Erythroblast (primary cell): ENCODE measurements at regions not wholly inside any gene's neighbourhood (a gene's known extent, or its start where the extent isn't known, plus 50 kb on each side); places are given as distances from the start of the nearest gene placed in this dataset.
A peak's percentile ranks its signal among the peaks of the same experiment; 100 is the strongest.

ENCODE experiments used
- DNase-seq, 2 experiments: peaks; one replicate each; lab custom pipeline; 2025; lab: John Stamatoyannopoulos, UW
- GATA1 ChIP-seq: IDR thresholded peaks from 2 replicates; pipeline ENCODE4 v1.6.1; 2011; ENCODE audit warnings: low read depth, mild to moderate bottlenecking, control low read depth, low read length, moderate library complexity
- POLR2A ChIP-seq: IDR thresholded peaks from 2 replicates; pipeline ENCODE4 v1.6.1; 2011; ENCODE audit warnings: mild to moderate bottlenecking, low read length

DNA sequence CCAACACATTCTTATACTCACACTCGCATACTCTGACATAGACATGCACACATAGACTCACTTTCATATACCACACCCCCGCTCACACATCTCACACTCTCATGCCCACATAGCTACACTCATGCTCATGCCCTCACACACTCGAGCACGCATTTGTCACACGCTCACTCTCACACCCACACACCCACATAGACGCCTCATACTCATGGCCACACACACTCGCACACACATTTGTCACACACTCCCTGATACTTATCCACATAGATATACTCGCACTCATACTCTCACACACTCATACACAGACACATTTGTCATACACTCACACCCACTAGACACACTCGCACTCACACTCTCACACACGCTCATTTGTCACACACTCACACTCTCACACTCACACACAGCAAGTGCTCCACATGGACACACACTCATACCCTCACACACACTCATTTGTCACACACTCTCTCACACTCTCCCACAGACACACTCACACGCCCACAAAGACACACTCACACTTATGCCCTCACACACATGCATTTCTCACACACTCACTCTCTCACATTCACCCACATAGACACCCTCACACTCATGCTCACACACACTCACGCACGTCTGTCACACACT is 50.9 kb downstream of the TNP1 start:
- TF ChIP-seq POLR2A (no peak), GATA1 (no peak)
- no peak for DNase-seq

DNA sequence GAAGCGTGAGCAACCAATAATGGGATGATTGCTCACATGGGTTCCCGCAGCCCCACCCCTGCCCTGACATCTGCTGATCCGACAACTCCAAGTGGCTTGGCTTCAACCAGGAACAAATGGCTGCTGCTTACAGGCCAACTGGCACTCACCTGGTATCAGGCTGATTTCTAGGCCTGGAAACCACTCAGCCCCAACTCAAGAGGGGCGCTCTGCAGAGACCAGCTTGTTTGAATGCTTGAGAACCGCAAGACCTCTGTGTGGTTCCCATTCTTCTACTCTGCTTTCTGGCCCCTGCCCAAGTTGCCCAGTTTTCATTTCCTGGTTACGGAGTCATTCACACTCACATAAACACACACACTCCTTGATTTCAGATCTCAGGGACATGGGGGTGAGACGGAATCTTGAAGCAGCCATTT is 52.0 kb downstream of the TNP1 start:
- no peak for DNase-seq
- TF ChIP-seq POLR2A (no peak), GATA1 (no peak)

DNA sequence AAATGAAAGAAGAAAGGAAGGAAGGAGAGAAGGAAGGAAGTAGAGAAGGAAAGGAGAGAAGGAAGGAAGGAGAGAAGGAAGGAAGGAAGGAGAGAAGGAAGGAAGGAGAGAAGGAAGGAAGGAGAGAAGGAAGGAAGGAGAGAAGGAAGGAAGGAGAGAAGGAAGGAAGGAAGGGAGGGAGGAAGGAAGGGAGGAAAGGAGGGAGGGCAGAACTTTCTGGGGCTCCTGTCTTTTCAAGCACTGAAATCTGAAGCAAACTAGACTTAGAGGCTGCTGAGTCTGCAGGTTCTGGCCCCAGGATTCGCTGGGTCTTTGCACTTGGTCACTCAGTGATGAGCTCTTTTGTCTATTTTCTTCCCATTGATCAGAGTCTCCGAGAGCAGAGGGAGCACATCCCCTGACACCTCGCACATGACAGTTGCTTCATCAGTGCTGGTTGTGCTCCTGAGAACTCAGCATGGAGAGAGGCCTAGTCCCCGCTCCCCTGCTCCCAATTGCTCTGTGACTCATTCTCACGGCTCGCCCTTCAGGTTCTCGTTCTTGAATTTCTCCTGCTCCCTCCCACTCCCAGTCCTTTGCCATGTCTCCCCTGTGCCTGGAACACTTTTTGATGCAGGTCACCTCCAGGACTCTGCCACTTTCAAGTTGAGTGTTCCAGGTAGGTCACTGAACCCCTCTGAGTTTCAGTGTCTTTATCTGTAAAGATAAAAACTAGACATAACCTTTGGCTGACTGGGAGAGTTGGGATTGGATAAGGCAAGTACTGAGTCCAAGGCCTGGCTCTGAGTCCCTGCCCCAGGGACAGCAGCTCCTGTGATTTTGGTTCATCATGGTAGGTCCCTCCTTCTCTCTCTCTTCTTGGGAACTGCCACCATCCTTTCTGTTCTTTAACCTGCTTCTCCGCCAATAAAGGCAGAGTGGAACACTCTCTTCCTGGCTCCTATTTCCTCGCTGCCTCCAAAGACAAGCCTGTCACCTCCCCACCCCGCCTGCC is 55.2 kb downstream of the TNP1 start:
- no peak for TF ChIP-seq GATA1
- no peak for TF ChIP-seq POLR2A
- no peak for DNase-seq

DNA sequence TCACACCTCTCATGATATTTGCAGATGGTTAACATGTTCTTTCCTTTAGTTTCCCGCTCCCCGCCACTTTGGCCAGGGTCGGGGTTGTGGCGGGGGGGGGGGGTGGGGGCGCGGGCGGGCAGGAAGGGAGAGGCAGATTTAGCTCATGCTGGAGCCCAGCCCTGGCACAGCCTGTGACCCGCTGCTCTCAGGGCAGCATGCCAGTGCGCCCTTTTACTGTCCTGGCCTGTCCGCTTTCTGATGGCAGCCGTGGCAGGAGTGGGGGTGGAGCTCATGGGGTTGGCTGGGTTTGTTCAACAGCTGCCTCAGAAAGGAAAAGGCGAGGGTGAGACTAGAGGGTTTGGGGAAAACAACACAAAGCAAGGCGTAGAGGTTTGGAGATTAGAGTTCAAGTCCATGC is 56.1 kb downstream of the TNP1 start:
- no peak for TF ChIP-seq POLR2A
- TF ChIP-seq GATA1 = no peak
- no peak for DNase-seq

DNA sequence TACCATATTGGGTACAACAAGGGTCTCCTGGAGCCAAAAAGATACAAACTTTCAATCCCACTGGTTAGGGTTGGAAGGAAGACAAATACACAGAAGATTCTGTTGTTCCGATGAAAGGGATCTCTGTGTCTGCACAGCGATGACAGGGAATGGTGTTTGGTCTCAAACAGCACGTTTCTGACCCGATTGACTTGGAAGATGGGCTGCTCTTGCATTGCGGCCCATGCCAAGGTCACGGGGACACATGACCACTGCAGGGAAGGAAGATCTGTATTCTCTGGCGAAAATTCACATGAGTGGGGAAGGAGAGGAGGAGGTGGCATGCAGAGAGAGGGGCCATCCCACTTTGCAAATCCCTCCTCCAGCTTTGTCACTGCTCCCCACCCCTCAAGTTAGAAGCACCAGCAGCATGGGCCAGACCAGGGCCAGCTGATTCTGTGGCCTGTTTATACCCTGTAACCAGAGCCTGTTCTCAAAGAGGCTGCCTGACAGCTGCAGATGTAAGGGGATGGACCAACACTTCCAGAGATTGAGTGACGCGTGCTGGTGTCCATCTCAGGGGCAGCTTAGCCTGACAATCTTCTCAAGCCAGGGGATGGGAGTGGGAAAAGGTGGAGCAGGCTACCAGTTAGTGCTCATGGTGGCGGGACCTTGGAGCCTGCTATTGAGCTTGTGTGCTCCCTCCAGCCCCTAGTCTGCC is 57.2 kb downstream of the TNP1 start:
- no peak for DNase-seq
- TF ChIP-seq POLR2A (no peak), GATA1 (no peak)

DNA sequence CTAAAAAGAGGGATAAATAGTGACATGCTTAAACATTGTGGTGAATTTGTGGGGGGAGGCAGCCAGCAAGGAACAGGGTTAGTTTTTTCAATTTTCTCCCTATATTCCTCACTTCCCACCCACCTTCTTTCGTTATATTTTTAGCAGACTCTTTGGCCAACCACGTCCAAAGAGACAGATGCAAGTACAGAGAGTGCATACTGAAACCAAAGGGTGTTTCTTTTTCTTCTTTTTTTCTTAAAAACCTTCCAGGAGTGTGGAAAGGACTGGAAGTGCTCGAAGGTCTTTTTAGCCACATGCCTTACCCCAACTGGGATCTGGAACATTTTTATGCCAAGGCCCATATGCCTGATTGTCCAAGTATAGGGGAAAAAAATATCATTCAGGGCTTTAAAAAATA is 59.0 kb downstream of the TNP1 start:
- TF ChIP-seq GATA1 (no peak), POLR2A (no peak)
- no peak for DNase-seq

DNA sequence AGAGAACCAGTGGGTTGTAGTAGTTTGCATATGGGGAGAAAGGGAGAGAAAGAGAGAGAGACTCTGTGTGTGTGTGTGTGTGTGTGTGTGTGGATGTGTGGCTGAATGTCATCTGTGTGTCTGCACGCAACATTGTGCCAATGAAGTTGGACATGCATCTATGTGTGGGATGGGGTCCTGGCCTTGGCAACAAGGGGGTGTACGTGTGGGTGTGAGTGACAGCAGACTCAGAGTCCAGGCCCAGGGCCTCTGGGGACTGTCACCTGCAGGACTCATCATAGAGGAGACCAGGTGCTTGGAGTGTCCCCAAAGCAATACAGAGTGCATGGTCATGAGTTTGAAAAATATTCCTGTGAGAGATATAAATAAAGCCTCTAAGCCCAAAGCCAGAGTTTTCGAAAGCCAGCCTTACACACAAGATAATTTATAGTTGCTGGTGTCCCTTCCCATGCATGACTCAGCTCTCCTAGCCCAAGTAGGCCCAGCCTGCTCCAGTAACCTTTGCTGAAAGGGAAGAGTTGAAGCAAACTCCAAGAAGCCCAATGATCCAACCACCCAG is 59.9 kb downstream of the TNP1 start:
- TF ChIP-seq POLR2A (no peak), GATA1 (no peak)
- DNase-seq = peak; percentile 30 to 43

DNA sequence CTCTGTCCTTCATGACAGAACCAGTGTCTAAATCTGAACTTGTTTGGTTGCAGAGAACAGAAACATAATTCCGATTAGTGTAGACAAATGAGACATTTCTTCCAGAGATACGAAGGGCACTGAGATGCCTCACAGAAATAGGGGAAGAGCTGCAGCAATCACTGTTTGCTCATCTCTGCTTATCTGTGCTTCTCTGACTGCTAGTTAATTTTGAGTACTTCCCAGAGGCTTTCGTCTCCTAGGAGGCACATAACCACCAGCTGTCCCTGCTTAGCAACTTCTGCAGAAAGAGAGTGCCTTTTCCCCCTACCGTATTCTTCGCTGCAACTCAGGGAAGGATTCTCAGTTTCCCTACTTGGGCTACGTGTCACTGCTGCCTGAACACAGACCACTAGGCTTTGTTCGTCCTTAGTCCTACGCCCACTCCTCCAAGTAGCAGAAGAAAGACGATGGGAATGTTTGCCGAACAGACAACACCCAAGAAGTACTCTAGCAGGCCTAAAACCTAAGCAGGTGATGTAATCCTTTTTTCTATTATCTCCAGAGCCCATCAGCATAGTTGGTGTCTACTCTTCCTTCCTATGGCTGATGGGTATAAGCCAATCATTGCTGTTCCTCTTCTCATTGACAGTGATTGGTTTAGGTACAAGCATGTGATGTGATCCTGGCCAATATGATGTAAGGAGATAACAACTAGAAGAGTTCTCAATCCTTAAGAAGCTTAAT is 63.6 kb downstream of the TNP1 start:
- no peak for TF ChIP-seq POLR2A
- TF ChIP-seq GATA1 = no peak
- DNase-seq = no peak

DNA sequence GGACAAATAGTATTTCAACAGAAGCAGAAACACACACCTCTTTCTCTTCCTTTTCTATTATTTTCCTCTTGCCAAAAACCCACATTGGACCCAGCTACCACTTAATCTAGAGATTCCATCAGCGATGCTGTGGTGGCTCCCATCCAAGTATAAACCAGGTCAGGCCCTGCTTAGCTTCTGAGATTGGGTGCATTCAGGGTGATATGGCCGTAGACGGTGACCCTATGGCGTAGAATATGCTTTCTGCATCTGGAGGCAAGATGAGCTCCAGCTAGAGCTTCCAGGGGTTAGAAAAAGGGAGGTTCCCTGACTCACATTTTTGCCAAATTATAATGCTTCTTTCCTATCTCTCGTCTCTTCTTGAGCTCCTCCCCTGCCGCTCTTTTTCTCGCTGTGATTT is 66.5 kb downstream of the TNP1 start:
- TF ChIP-seq GATA1 (no peak), POLR2A (no peak)
- DNase-seq = no peak

DNA sequence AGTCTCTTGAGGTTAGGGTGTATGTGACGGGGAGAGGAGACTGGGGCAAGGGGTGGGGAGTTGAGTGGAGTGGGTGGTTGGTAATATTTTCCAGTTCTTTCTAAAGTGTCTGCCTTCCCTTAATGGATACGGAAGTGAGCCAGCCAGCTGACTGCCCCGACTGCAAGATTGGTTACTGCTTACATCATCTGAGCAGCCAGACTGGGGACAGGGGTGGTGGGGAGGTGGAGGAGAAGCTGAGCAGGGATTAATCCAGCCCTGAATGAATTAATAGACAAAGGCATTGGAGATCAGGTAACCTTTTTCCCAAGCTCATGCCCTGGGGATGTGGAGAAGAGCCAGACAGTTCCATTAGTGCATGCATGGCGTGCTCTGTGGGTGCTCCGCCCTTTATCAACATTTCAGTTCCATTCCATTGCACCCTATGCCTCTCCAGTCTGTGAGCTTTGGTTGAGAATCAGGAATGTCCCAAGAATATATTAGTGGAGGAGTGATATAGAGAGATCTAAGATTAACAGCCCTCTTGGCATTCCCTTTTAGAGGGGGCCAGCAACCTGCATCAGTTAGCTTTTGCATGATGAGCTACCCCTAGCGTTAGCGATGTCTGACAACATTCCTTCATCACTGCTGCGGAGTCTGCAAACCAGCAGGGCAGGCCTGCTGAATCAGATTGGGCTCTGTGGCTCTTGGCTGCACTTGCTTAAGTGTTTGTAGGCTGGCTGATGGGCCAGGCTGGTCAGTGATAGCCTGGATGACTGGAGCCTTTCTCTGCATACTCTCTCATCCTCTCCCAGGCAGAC is 67.4 kb downstream of the TNP1 start:
- TF ChIP-seq GATA1 = no peak
- DNase-seq = peak in 1 of 2 experiments; percentile 39

DNA sequence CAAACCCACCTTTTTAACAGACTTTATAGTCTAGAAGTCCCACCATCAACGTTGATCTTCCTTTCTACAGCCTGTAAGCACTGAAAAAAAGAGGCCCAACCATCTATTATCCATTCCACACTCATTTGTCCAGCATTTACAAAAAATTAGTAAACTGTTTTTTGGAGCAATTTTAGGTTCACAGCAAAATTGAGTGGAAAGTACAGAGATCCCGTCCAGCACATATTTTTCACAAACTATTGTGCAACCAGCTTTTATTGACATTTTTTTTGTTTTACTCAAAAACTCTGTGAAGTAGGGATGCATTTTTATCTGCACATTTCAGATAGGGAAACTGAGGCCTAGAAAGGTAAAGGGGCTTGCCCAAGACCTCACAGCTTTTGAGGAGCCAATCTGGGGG is 68.6 kb downstream of the TNP1 start:
- DNase-seq = no peak

DNA sequence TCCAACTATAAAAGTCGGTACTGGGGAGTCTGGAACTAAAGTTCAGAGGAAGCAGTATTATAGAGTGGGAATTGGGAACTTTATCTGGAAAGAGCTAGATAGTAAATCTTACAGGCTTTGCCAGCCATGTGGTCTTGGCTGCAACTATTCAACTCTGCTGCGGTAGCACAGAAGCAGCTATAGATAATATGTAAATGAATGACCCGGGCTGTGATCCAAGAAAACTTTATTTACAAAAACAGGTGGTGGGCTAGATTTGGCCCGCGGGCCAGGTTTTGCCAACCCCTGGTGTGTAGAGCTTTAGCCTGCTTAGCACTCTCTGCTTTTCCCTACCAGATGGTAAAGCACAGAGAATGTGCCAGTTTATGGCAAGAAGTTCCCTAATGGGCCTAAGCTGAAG is 70.8 kb downstream of the TNP1 start:
- peak; percentile 63 to 78 for DNase-seq
- no peak for TF ChIP-seq POLR2A
- no peak for TF ChIP-seq GATA1

More for the DNA sequence above, 68.6 kb downstream of the TNP1 start:
- no peak for TF ChIP-seq GATA1
- TF ChIP-seq POLR2A = no peak
